Upper lobe of right lung (tissue), 1 donor: ENCODE measurements at regions not wholly inside any gene's neighbourhood (a gene's known extent, or its start where the extent isn't known, plus 50 kb on each side); places are given as distances from the start of the nearest gene placed in this dataset.

Experiments used
- ATAC-seq: fragments of 200-7000 bp; cut with Tn5 transposase; one replicate; pipeline ENCODE4 v1.9.1; 2020; ENCODE audit warnings: mild to moderate bottlenecking, moderate library complexity
- DNase-seq: peaks from one replicate; pipeline ENCODE4 v3.0.0-alpha.2; 2020
- H3K27ac ChIP-seq: fragments of 200-600 bp; one replicate; pipeline ENCODE4 v1.8.0; 2022
- H3K27me3 ChIP-seq: fragments of 200-600 bp; one replicate; pipeline ENCODE4 v1.8.0; 2022; ENCODE audit warnings: mild to moderate bottlenecking
- H3K36me3 ChIP-seq: fragments of 200-600 bp; one replicate; pipeline ENCODE4 v1.8.0; 2022
- H3K4me1 ChIP-seq: fragments of 200-600 bp; one replicate; pipeline ENCODE4 v1.8.0; 2022
- H3K4me3 ChIP-seq: fragments of 200-600 bp; one replicate; pipeline ENCODE4 v1.8.0; 2022; ENCODE audit warnings: mild to moderate bottlenecking
- H3K9me3 ChIP-seq: fragments of 200-600 bp; one replicate; pipeline ENCODE4 v1.8.0; 2022
- intact Hi-C: fragments of 100-400 bp; cut with DNase I; formaldehyde crosslinking; loops from one replicate; pipeline ENCODE4 v1.11.0; 2022
- TF ChIP-seq, protein P1 (sequence below): fragments of 200-600 bp; IDR thresholded peaks from one replicate; pipeline ENCODE4 v1.8.0; 2022; ENCODE audit warnings: antibody characterized with exemption
- donor health status: DM: no; HTN: yes; CAD: no; lungs with severe emphysema.

DNA sequence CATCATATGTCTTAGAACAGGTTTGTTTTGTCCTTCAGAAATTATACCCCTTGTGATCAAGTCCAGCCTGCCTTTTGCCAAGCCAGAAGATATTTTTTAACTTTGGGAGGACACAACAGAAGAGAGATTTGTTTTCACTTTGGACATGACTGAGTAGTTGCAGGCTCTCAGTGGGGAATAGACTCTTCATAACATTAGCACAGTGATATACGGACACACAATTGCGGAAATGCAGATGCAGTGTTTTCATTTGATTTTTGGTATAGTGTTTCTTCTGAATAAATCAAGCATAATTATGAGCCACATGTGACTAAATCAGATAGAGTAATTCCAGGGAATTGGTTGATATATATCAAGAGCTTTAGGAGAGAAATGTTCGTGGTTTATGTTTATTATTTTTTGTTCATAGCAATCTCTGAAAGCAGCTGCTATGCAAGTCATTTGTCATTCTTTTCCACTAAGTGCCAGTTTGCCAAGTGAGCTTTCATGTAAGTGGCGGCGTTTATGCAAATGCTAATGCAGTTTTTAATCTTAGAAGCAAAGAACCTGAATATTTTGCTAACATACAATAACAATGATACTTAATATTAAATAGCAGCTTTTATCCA is 69.6 kb upstream of the HDAC9 start:
- Histone ChIP-seq H3K9me3 (no peaks in the 10 kb centered on the region), H3K4me1 (no peaks in the 10 kb centered on the region), H3K4me3 (no peak overlapping the region), H3K27ac (no peak overlapping the region), H3K27me3 (no peaks in the 10 kb centered on the region), H3K36me3 (no peaks in the 10 kb centered on the region)
- TF ChIP-seq, protein P1, sequence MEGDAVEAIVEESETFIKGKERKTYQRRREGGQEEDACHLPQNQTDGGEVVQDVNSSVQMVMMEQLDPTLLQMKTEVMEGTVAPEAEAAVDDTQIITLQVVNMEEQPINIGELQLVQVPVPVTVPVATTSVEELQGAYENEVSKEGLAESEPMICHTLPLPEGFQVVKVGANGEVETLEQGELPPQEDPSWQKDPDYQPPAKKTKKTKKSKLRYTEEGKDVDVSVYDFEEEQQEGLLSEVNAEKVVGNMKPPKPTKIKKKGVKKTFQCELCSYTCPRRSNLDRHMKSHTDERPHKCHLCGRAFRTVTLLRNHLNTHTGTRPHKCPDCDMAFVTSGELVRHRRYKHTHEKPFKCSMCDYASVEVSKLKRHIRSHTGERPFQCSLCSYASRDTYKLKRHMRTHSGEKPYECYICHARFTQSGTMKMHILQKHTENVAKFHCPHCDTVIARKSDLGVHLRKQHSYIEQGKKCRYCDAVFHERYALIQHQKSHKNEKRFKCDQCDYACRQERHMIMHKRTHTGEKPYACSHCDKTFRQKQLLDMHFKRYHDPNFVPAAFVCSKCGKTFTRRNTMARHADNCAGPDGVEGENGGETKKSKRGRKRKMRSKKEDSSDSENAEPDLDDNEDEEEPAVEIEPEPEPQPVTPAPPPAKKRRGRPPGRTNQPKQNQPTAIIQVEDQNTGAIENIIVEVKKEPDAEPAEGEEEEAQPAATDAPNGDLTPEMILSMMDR = no peak
- ATAC-seq (no peak), DNase-seq (no peak)
- intact Hi-C loops = no loop called here

DNA sequence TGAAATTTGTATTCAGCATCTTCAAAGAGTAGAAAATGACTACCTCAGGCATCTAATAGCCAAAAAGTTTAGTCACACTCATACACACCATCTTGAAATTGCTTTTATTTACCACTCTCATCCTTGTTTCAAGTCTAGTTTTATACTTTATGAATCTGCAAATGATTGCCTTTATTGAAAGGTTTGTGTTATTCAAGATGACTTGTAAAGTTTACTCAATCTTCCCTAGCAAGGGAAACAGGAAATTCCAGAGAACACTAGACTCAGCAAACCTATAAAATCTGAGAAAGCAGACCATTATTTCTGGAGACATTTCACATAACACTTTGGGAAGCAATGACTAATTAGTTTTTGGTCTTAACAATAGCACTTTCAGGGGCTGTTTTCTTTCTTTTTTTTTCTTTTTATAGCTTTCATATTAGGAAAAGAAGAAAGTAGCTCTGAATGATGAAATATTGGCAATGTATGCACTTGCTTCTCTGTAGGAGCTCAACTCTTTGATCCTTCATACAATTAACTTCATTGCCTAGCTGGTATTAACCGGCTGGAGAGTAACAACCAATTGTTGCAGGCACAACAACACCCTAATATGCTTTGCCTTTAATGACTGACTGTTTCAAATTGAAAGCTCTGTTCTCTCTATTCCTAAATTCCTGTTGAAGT is 68.9 kb upstream of the HDAC9 start:
- ATAC-seq (no peak), DNase-seq (no peak)
- TF ChIP-seq, protein P1 = no peak
- H3K4me3 ChIP-seq = no peak overlapping the region
- no peak overlapping the region for H3K27ac ChIP-seq
- no peaks in the 10 kb centered on the region for H3K36me3 ChIP-seq
- intact Hi-C loops = no loop called here
- no peaks in the 10 kb centered on the region for H3K27me3 ChIP-seq
- H3K4me1 ChIP-seq = no peaks in the 10 kb centered on the region
- no peaks in the 10 kb centered on the region for H3K9me3 ChIP-seq

DNA sequence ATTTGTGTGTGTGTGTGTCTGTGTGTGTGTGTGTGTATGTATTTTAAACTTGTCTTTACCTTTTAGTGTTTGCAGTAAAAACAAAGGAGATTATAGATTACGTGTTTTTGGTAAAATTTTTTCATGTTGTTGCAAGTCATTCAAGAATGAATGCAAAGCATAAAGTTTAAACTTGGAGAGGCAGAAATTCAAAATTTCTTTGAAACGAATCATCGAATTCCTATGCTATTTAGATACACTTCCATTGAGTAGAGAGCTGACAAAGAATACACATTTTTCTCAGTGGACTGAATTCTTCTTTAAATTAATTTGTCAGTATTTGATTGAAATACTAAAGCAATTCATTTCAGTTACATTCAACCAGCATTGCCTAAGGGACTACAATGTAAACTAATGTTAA is 66.0 kb upstream of the HDAC9 start:
- TF ChIP-seq, protein P1 = no peak
- H3K36me3 ChIP-seq = no peaks in the 10 kb centered on the region
- intact Hi-C loops = no loop called here
- no peaks in the 10 kb centered on the region for H3K9me3 ChIP-seq
- no peaks in the 10 kb centered on the region for H3K4me1 ChIP-seq
- no peak overlapping the region for H3K4me3 ChIP-seq
- ATAC-seq (no peak), DNase-seq (no peak)
- H3K27ac ChIP-seq = no peak overlapping the region
- no peaks in the 10 kb centered on the region for H3K27me3 ChIP-seq

DNA sequence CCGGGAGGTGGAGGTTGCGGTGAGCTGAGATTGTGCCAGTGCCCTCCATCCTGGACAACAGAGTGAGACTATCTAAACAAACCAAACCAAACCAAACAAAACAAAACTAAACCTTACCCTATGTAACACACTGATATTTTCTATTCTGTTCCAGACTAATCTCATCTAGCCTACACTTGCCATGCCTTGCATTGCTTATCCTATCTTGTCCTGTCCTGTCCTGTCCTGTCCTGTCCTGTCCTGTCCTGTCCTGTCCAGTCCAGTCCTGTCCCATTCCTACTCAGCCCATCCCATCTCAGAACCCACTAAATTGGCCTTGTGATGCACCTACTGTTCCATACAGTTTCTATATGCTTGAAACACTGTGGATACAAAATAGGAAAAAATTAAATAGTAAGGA is 64.7 kb upstream of the HDAC9 start:
- no peak overlapping the region for H3K4me3 ChIP-seq
- TF ChIP-seq, protein P1 = no peak
- intact Hi-C loops = no loop called here
- no peak overlapping the region for H3K27ac ChIP-seq
- H3K36me3 ChIP-seq = no peaks in the 10 kb centered on the region
- no peaks in the 10 kb centered on the region for H3K27me3 ChIP-seq
- no peaks in the 10 kb centered on the region for H3K4me1 ChIP-seq
- ATAC-seq (no peak), DNase-seq (no peak)
- H3K9me3 ChIP-seq = no peaks in the 10 kb centered on the region

DNA sequence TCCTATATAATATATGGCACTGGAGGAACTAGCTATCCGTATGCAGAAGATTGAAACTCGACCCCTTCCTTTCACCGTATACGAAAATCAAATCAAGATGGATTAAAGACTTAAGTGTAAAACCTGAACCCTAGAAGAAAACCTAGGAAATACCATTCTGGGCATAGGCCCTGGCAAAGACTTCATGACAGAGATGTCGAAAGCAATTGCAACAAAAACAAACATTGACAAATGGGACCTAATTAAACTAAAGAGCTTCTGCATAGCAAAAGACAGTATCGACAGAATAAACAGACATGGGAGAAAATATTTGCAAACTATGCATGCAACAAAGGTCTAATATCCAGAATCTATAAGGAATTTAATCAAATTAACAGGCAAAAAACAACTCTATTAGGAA is 61.4 kb upstream of the HDAC9 start:
- ATAC-seq (no peak), DNase-seq (no peak)
- H3K4me3 ChIP-seq = no peak overlapping the region
- no peaks in the 10 kb centered on the region for H3K36me3 ChIP-seq
- no peaks in the 10 kb centered on the region for H3K4me1 ChIP-seq
- H3K9me3 ChIP-seq = no peaks in the 10 kb centered on the region
- no peak overlapping the region for H3K27ac ChIP-seq
- TF ChIP-seq, protein P1 = no peak
- H3K27me3 ChIP-seq = no peaks in the 10 kb centered on the region
- intact Hi-C loops = no loop called here
